HEK293 (cell line): ENCODE measurements at regions not wholly inside any gene's neighbourhood (a gene's known extent, or its start where the extent isn't known, plus 50 kb on each side); places are given as distances from the start of the nearest gene placed in this dataset.
A peak's percentile ranks its signal among the peaks of the same experiment; 100 is the strongest.

Experiments used
- GFI1B ChIP-seq: fragments of 450-650 bp; formaldehyde crosslinking; IDR thresholded peaks from 2 replicates; pipeline ENCODE4 v1.5.1; 2016; ENCODE audit warnings: missing biosample characterization, missing genetic modification characterization
- KLF7 ChIP-seq: fragments of 450-650 bp; formaldehyde crosslinking; IDR thresholded peaks from 2 replicates; pipeline ENCODE4 v1.5.1; 2016; ENCODE audit warnings: missing biosample characterization, missing genetic modification characterization, borderline replicate concordance
- PATZ1 ChIP-seq: fragments of 450-650 bp; formaldehyde crosslinking; IDR thresholded peaks from 2 replicates; pipeline ENCODE4 v1.5.1; 2016; ENCODE audit warnings: missing biosample characterization, missing genetic modification characterization
- PRDM10 ChIP-seq: fragments of 450-650 bp; formaldehyde crosslinking; IDR thresholded peaks from 2 replicates; pipeline ENCODE4 v1.5.1; 2016; ENCODE audit warnings: missing biosample characterization, missing genetic modification characterization
- SCRT2 ChIP-seq: fragments of 450-650 bp; formaldehyde crosslinking; IDR thresholded peaks from 2 replicates; pipeline ENCODE4 v1.5.1; 2016; ENCODE audit warnings: missing biosample characterization, missing genetic modification characterization
- SP7 ChIP-seq: fragments of 450-650 bp; formaldehyde crosslinking; IDR thresholded peaks from 2 replicates; pipeline ENCODE4 v1.5.1; 2016; ENCODE audit warnings: missing biosample characterization, missing genetic modification characterization
- TRIM28 ChIP-seq: IDR thresholded peaks from 2 replicates; pipeline ENCODE4 v1.6.1; 2011; ENCODE audit warnings: low read length, control low read depth, borderline replicate concordance
- WT1 ChIP-seq: fragments of 450-650 bp; formaldehyde crosslinking; IDR thresholded peaks from 2 replicates; pipeline ENCODE4 v1.5.1; 2016; ENCODE audit warnings: missing biosample characterization, missing genetic modification characterization
- ZBTB17 ChIP-seq: fragments of 450-650 bp; formaldehyde crosslinking; IDR thresholded peaks from 2 replicates; pipeline ENCODE4 v1.5.1; 2016; ENCODE audit warnings: missing biosample characterization, missing genetic modification characterization
- ZBTB20 ChIP-seq: fragments of 450-650 bp; formaldehyde crosslinking; IDR thresholded peaks from 2 replicates; pipeline ENCODE4 v1.5.1; 2016; ENCODE audit warnings: missing biosample characterization, missing genetic modification characterization
- ZBTB21 ChIP-seq: fragments of 450-650 bp; formaldehyde crosslinking; IDR thresholded peaks from 2 replicates; pipeline ENCODE4 v1.5.1; 2017; ENCODE audit warnings: missing biosample characterization, missing genetic modification characterization
- ZFP41 ChIP-seq: fragments of 450-650 bp; formaldehyde crosslinking; IDR thresholded peaks from 2 replicates; pipeline ENCODE4 v1.5.1; 2016; ENCODE audit warnings: missing biosample characterization, missing genetic modification characterization, borderline replicate concordance
- ZNF155 ChIP-seq: fragments of 450-650 bp; formaldehyde crosslinking; IDR thresholded peaks from 2 replicates; pipeline ENCODE4 v1.5.1; 2016; ENCODE audit warnings: missing biosample characterization, missing genetic modification characterization
- ZNF24 ChIP-seq: fragments of 450-650 bp; formaldehyde crosslinking; IDR thresholded peaks from 2 replicates; pipeline ENCODE4 v1.5.1; 2016; ENCODE audit warnings: missing biosample characterization, missing genetic modification characterization
- ZNF280D ChIP-seq: fragments of 450-650 bp; formaldehyde crosslinking; IDR thresholded peaks from 2 replicates; pipeline ENCODE4 v1.5.1; 2016; ENCODE audit warnings: missing biosample characterization, missing genetic modification characterization
- ZNF335 ChIP-seq: fragments of 450-650 bp; formaldehyde crosslinking; conservative IDR thresholded peaks from 2 replicates; pipeline ENCODE4 v1.5.1; 2016; ENCODE audit warnings: missing biosample characterization, missing genetic modification characterization
- ZNF366 ChIP-seq: fragments of 450-650 bp; formaldehyde crosslinking; conservative IDR thresholded peaks from 2 replicates; pipeline ENCODE4 v1.5.1; 2016; ENCODE audit warnings: missing biosample characterization, missing genetic modification characterization
- ZNF394 ChIP-seq: fragments of 450-650 bp; formaldehyde crosslinking; IDR thresholded peaks from 2 replicates; pipeline ENCODE4 v1.5.1; 2016; ENCODE audit warnings: missing biosample characterization, missing genetic modification characterization, mild to moderate bottlenecking, moderate library complexity, borderline replicate concordance
- ZNF398 ChIP-seq: fragments of 450-650 bp; formaldehyde crosslinking; IDR thresholded peaks from 2 replicates; pipeline ENCODE4 v1.5.1; 2017; ENCODE audit warnings: missing biosample characterization, missing genetic modification characterization
- ZNF600 ChIP-seq: fragments of 450-650 bp; formaldehyde crosslinking; IDR thresholded peaks from 2 replicates; pipeline ENCODE4 v1.5.1; 2016; ENCODE audit warnings: missing biosample characterization, missing genetic modification characterization
- ZNF624 ChIP-seq: fragments of 450-650 bp; formaldehyde crosslinking; IDR thresholded peaks from 2 replicates; pipeline ENCODE4 v1.5.1; 2017; ENCODE audit warnings: missing biosample characterization, missing genetic modification characterization
- ZNF639 ChIP-seq: fragments of 450-650 bp; formaldehyde crosslinking; IDR thresholded peaks from 2 replicates; pipeline ENCODE4 v1.5.1; 2016; ENCODE audit warnings: missing biosample characterization, missing genetic modification characterization
- ZNF645 ChIP-seq: fragments of 450-650 bp; formaldehyde crosslinking; IDR thresholded peaks from 2 replicates; pipeline ENCODE4; 2016; ENCODE audit warnings: missing biosample characterization, missing genetic modification characterization
- ZNF654 ChIP-seq: fragments of 450-650 bp; formaldehyde crosslinking; IDR thresholded peaks from 2 replicates; pipeline ENCODE4 v1.5.1; 2016; ENCODE audit warnings: low read depth, missing biosample characterization, missing genetic modification characterization
- ZNF791 ChIP-seq: fragments of 450-650 bp; formaldehyde crosslinking; IDR thresholded peaks from 2 replicates; pipeline ENCODE4 v1.5.1; 2016; ENCODE audit warnings: missing biosample characterization, missing genetic modification characterization

- TF ChIP-seq PATZ1 (tag by site-specific recombination) (peak; percentile 60), ZFP41 (tag by site-specific recombination) (no peak), ZNF654 (no peak), ZNF639 (tag by site-specific recombination) (peak; percentile 66; the same call in 1 of the 2 replicates), ZNF791 (no peak), ZNF155 (tag by site-specific recombination) (no peak), KLF7 (no peak), ZNF394 (tag by site-specific recombination) (peak; percentile 44; the same call in 1 of the 2 replicates), ZNF24 (tag by site-specific recombination) (no peak), TRIM28 (no peak), SP7 (tag by site-specific recombination) (peak; percentile 46; the same call in 1 of the 2 replicates), ZNF600 (tag by site-specific recombination) (peak; percentile 85), ZBTB17 (tag by site-specific recombination) (peak; percentile 64), ZBTB20 (peak; percentile 70), ZNF366 (tag by site-specific recombination) (no peak), ZNF280D (no peak), ZNF335 (tag by site-specific recombination) (no peak), GFI1B (no peak), ZNF398 (tag by site-specific recombination) (peak; percentile 39; the same call in 1 of the 2 replicates), ZNF624 (tag by site-specific recombination) (no peak), WT1 (no peak), ZBTB21 (tag by site-specific recombination) (peak; percentile 95), ZNF645 (tag by site-specific recombination) (no peak), PRDM10 (tag by site-specific recombination) (peak; percentile 46), SCRT2 (tag by site-specific recombination) (no peak)
These were observed 107.8 kb downstream of the SIK1 start (continued) for GRCh38 chr21:43318841-43319781.
